Fibroblast of the aortic adventitia (primary cell): ENCODE measurements at regions not wholly inside any gene's neighbourhood (a gene's known extent, or its start where the extent isn't known, plus 50 kb on each side); places are given as distances from the start of the nearest gene placed in this dataset.

Source experiments
- DNase-seq: peaks from one replicate; pipeline ENCODE4 v3.0.0-alpha.2; 2010; ENCODE audit warnings: low read depth
- H3K4me3 ChIP-seq: 2 replicates; pipeline ENCODE4 v1.5.1; 2011; ENCODE audit warnings: low read depth, mild to moderate bottlenecking, control low read depth, low read length, moderate library complexity
- CTCF ChIP-seq: IDR thresholded peaks from 2 replicates; pipeline ENCODE4 v1.5.1; 2011; ENCODE audit warnings: mild to moderate bottlenecking, low read length, control low read depth, inconsistent platforms; ENCODE audit not compliant: insufficient read depth

- H3K4me3 ChIP-seq, result no peak overlapping the region
- DNase-seq, result no peak
- no peak for TF ChIP-seq CTCF
Measured at GRCh38 chr7:41842956-41843355, 140.1 kb upstream of the INHBA start.

- DNase-seq, result no peak
- H3K4me3 ChIP-seq, result no peak overlapping the region
- TF ChIP-seq CTCF, result no peak
Measured at GRCh38 chr7:41837916-41838315, 135.0 kb upstream of the INHBA start.

GRCh38 chr7:41835976-41836530 is 133.2 kb upstream of the INHBA start:
- no peak overlapping the region for H3K4me3 ChIP-seq
- TF ChIP-seq CTCF, result no peak
- DNase-seq, result peak; percentile 41

- H3K4me3 ChIP-seq, result peak overlapping the region; percentile 26
- peak; percentile 85 for DNase-seq
- no peak for TF ChIP-seq CTCF
Measured at GRCh38 chr7:41834805-41835694, 132.2 kb upstream of the INHBA start.

GRCh38 chr7:41832941-41833340 is 130.1 kb upstream of the INHBA start:
- H3K4me3 ChIP-seq, result no peak overlapping the region
- no peak for TF ChIP-seq CTCF
- DNase-seq, result no peak

- no peak overlapping the region for H3K4me3 ChIP-seq
- peak; percentile 20 for TF ChIP-seq CTCF
- peak; percentile 51 for DNase-seq
Measured at GRCh38 chr7:41830271-41830670, 127.4 kb upstream of the INHBA start.
